Superior temporal gyrus (tissue), 1 donor: ENCODE measurements at regions not wholly inside any gene's neighbourhood (a gene's known extent, or its start where the extent isn't known, plus 50 kb on each side); places are given as distances from the start of the nearest gene placed in this dataset.

Experiments
- DNase-seq: peaks from one replicate; pipeline ENCODE4 v3.0.0-alpha.2; 2016; ENCODE audit errors: extremely low spot score

GRCh38 chr6:169047345-169047744 is 206.3 kb downstream of the THBS2 start:
- DNase-seq = no peak

- no peak for DNase-seq
These were observed 207.0 kb downstream of the THBS2 start for GRCh38 chr6:169046483-169047192.

- no peak for DNase-seq
These were observed 207.6 kb downstream of the THBS2 start for GRCh38 chr6:169046021-169046420.

DNA sequence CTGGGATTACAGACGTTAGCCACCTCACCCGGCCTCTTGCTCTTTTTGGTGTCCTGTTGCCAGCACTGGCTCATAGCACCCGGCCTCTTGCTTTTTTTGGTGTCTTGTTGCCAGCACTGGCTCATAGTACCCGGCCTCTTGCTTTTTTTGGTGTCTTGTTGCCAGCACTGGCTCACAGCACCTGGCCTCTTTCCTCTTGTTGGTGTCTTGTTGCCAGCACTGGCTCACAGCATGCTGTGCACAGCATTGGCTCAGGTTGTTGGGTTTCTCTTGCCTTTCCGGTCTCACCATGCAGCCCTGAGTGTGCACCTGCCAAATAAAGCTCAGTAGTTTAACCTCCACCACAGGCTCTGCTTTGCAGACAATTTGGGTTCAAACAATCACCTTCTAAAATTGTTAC is 208.2 kb downstream of the THBS2 start:
- DNase-seq = no peak

DNA sequence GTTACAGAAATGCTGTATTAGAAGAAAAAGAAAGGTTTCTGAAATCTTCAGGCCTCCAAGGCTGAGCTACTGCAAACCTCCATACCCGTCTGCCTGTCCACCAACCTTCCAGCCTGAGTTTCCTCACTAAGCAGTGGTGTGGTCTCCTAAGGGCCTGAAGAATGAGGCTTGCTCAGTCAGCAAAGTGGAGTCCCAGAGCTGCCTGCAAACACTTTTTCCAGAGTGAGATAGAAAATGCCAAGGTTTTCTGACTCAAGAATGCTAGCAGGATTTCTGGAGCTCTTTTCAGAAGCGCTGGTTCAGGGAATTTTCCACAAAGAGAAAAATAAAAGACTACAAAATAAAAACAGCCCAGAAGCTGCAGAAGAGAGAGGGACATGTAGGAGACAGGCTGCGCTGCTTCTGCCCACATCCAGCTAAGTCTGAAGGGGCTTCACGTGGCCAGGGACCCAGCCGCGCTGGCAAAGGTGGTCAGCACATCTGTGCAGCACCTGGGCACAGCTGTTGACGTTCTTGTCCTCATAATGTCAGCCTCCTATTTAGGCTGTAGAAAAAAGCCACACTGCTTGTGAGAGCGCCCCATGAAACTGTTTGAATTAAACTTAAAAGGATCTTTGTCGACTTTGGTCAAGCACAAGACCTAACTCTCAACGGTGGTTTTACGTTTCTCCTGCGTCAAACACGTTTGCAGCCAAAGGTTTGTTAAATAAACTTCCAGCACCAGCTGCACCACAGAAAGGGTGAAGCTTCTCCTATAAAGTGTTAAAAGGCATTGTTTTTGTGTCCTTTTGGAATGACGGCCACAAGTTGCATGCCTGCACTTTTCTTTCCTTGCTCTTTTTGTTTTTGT is 209.0 kb downstream of the THBS2 start:
- peak; percentile 19 for DNase-seq

DNA sequence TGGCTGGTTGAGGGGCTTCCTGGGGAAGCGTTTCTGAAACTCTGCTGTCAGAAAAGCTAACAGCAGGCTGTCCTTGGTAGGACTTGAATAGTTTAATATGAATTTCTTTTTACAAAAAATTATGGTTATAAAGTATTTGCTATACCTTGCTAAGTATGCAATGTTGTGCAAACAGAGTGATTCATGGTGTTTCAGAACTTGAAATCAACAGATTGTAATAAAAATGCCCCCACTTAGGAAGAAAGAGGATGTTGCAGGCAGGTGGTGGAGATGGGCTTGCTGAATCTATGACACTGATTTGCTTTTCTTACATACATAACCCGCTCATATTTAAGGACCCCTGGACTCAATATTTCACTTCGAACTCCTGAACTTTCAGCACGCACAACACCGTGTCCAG is 211.6 kb downstream of the THBS2 start:
- DNase-seq = no peak

DNA sequence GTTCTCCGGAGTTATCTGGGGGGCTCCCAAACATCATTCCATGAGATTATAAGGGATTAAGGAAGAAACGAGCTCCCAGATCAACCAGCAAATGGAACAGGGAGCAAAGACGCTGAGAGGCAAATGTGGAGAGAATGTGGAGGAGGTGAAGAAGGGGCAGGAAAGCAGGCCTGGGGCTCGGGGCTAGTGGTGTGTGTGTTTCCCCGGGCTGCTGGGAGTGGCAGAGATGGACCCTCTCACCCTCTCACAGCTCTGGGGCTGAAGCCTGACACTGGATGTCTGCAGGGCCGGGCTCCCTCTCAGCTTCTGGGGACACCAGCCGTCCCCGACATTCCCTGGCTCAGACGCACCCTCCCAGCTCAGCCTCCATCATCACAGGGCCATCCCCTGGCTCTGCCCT is 212.6 kb downstream of the THBS2 start:
- no peak for DNase-seq

- no peak for DNase-seq
These were observed 215.0 kb downstream of the THBS2 start for GRCh38 chr6:169038691-169039090.

DNA sequence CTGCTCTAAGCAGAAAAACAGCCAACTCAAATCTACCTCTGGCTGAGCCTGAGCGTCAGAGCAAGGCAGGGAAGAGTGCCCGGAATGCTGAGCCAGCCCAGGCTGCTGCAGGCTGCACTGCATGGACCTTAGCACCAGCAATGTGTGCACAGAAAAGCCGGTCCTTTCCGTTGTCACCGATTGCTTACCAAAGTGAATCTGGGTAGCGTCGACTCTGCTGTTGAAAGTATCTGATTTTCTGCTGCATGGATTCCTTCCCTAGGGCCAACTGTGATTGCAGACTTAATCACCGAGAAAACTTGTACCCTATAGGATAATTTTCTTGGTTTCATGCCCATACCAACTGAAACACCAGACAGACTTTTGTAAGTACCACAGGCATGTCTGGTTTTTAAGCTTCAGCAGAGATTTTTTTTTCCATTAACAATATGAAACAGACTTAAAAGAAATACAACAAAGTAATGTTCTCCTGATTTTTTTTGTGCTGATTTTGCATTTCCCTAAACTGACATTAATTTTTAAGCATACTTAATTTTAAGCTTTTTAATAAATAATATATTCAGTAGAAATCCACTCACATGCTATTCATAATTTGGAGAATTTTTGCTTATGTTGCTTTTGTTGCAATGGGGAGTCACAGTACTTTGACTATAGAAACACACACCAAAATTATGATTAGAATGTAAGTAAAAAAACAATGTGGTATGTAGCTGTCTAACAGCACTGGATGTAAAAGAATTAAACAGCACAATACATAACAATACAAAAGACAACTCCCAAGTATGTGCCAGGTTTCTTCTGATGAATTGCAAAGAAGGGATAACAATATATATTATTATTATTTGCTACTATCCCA is 218.0 kb downstream of the THBS2 start:
- DNase-seq = no peak

DNA sequence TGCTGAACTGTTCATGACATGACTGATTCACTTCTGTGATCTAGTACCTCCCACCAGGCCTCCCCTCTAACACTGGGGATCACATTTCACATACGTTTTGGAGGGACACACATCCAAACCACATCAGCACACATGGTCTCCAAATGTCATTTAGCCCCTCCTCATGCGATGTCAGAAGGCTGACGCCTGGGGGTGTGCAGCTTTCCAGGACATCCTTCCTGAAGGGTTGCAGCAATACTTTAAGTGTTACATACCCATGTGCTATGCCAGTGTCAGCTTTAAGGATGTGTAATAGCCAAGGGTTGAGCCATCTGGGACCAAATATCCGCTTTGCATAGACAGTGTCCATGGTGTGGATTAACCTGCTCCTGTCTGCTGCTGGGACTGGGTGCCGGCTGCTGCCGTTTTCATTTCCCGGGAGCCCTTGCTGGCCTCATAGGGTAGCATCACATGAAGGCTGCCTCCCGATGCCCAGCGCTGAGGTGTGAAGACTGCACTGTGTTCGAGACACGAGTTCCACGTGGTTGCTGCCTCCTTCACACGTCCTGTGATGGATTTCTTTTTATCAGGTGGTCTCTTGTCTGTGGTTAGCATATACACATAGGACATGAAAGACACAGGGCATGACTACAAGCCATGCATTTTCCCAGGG is 219.0 kb downstream of the THBS2 start:
- DNase-seq = no peak

- no peak for DNase-seq
These were observed 223.8 kb downstream of the THBS2 start for GRCh38 chr6:169029861-169030260.

DNA sequence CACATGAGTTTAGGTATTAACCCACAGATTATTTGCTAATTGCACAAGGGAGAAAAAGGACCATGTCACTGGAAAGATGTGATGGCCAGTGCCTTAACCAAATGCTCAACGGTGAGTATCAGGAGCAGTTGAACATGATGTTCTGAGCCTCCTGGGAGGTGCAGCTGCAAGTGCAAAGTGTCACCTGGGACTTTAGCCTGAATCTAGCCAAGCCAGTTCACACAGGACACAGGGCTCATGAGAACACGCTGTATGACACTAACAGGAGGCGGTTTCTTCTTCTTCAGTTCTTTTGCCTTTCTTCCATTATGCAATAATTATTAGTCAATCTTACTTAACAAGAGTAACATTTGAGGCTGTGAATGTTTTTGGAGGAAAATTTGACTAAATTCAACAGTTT is 225.3 kb downstream of the THBS2 start:
- DNase-seq = no peak

DNA sequence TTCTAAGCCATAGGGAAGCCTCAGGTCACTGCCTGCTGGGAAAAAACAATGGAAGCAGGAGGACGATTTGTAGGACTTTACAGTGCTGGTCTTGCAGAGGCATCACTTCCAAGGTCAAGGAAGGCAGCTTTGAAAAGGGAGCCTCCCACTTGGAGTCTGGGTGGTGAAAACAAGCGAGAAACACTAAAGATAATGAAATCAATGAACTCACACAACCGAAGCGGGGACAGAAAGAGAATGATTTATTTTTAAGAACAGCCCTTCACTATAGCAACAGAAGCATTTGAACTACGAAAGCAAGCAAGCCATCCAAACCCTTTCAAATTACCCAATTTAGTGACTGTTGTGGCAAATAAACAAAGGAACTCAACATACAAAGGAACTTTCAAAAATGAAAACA is 227.5 kb downstream of the THBS2 start:
- no peak for DNase-seq

- no peak for DNase-seq
These were observed 229.5 kb downstream of the THBS2 start for GRCh38 chr6:169024047-169024660.

GRCh38 chr6:169023161-169023874 is 230.3 kb downstream of the THBS2 start:
- DNase-seq = no peak

- no peak for DNase-seq
These were observed 231.6 kb downstream of the THBS2 start for GRCh38 chr6:169022079-169022478.

- DNase-seq = no peak
These were observed 232.8 kb downstream of the THBS2 start for GRCh38 chr6:169020821-169021220.

- DNase-seq = no peak
These were observed 233.7 kb downstream of the THBS2 start for GRCh38 chr6:169019727-169020491.

DNA sequence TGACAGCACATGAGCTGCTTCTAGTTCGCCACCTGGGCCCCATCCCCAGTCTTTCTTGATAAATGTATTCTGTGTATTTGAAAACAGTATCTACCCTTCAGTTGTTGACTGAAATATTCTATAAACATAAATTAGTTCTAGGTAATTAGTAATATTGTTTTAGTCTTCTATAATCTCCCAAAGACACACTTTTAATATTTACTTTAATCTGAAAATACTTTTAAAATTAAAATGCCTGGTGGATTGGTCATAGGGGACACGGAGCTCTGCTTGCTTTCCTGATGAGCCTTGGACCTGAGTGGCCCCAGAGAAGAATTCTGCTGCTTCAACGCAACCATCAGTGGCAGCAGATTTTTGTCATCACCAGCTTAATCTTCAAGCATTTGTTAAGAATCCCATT is 234.5 kb downstream of the THBS2 start:
- no peak for DNase-seq

- DNase-seq = no peak
These were observed 236.9 kb downstream of the THBS2 start for GRCh38 chr6:169016758-169017157.
